HG03442 (cell line): ENCODE measurements at regions not wholly inside any gene's neighbourhood (a gene's known extent, or its start where the extent isn't known, plus 50 kb on each side); places are given as distances from the start of the nearest gene placed in this dataset.
A peak's percentile ranks its signal among the peaks of the same experiment; 100 is the strongest.

Experiments
- ATAC-seq: cut with Tn5 transposase; IDR thresholded peaks from one replicate; pipeline ENCODE4 v1.9.1; 2021; ENCODE audit warnings: mild to moderate bottlenecking, moderate library complexity; ENCODE audit not compliant: unreplicated experiment

GRCh38 chr18:77896586-77897252, 647.1 kb downstream of the GALR1 start:
- no peak for ATAC-seq

- no peak for ATAC-seq
These were observed 648.0 kb downstream of the GALR1 start for GRCh38 chr18:77897606-77898005.

- ATAC-seq, result peak; percentile 100
These were observed 650.5 kb downstream of the GALR1 start for GRCh38 chr18:77899972-77900754.

- ATAC-seq, result no peak
These were observed 655.4 kb downstream of the GALR1 start for GRCh38 chr18:77905011-77905410.

- no peak for ATAC-seq
These were observed 655.9 kb downstream of the GALR1 start for GRCh38 chr18:77905449-77906055.

- ATAC-seq, result no peak
These were observed 656.6 kb downstream of the GALR1 start for GRCh38 chr18:77906103-77906892.

- no peak for ATAC-seq
These were observed 660.7 kb downstream of the GALR1 start for GRCh38 chr18:77910347-77910746.

GRCh38 chr18:77911971-77912605, 662.4 kb downstream of the GALR1 start:
- ATAC-seq, result no peak

GRCh38 chr18:77918730-77919129, 669.1 kb downstream of the GALR1 start:
- ATAC-seq, result no peak

GRCh38 chr18:77919923-77920322, 670.3 kb downstream of the GALR1 start:
- ATAC-seq, result no peak

- ATAC-seq, result no peak
These were observed 685.7 kb downstream of the GALR1 start for GRCh38 chr18:77935342-77935741.

- no peak for ATAC-seq
These were observed 690.9 kb downstream of the GALR1 start for GRCh38 chr18:77940566-77940965.

GRCh38 chr18:77944533-77944932, 694.9 kb downstream of the GALR1 start:
- no peak for ATAC-seq

GRCh38 chr18:77948567-77948966, 698.9 kb downstream of the GALR1 start:
- no peak for ATAC-seq

GRCh38 chr18:77949355-77949973, 699.8 kb downstream of the GALR1 start:
- ATAC-seq, result no peak

- no peak for ATAC-seq
These were observed 709.6 kb downstream of the GALR1 start for GRCh38 chr18:77959248-77959647.

GRCh38 chr18:77960791-77961410, 711.3 kb downstream of the GALR1 start:
- ATAC-seq, result no peak

- ATAC-seq, result no peak
These were observed 717.4 kb downstream of the GALR1 start for GRCh38 chr18:77967071-77967470.

- ATAC-seq, result no peak
These were observed 718.1 kb downstream of the GALR1 start for GRCh38 chr18:77967791-77968190.

- no peak for ATAC-seq
These were observed 720.3 kb downstream of the GALR1 start for GRCh38 chr18:77969972-77970371.
